Activated CD8-positive, alpha-beta memory T cell treated with anti-CD3 and anti-CD28 coated beads, Interleukin-2, amount 10 ng/mL, durations not matched to agents 7 days and 5 days (primary cell): ENCODE measurements at regions not wholly inside any gene's neighbourhood (a gene's known extent, or its start where the extent isn't known, plus 50 kb on each side); places are given as distances from the start of the nearest gene placed in this dataset.
"Not testable (repeated sequence)": the region's sequence is repeated elsewhere in the genome, so short reads cannot be mapped to it uniquely, and the experiment has no call there.

Source experiments
- ATAC-seq: fragments of 150-1000 bp; cut with Tn5 transposase; one replicate; pipeline ENCODE4 v1.10.0; 2021; ENCODE audit warnings: moderate library complexity
- CTCF ChIA-PET: fragments of 350-600 bp; sonication (Branson Sonifier 250); formaldehyde crosslinking; loops from one replicate; lab custom pipeline; 2021; ENCODE audit warnings: antibody characterized with exemption; lab: Charles Lee
- DNase-seq: peaks from one replicate; pipeline ENCODE4 v3.0.0-alpha.2; 2020
- H3K27ac Mint-ChIP-seq: one replicate; pipeline ENCODE4 v1.8.0; 2021; ENCODE audit warnings: mild to moderate bottlenecking, mixed read lengths
- H3K27me3 Mint-ChIP-seq: one replicate; pipeline ENCODE4 v1.8.0; 2021; ENCODE audit warnings: mixed read lengths
- H3K36me3 Mint-ChIP-seq: one replicate; pipeline ENCODE4 v1.8.0; 2021; ENCODE audit warnings: mild to moderate bottlenecking, mixed read lengths
- H3K4me1 Mint-ChIP-seq: one replicate; pipeline ENCODE4 v1.8.0; 2021; ENCODE audit warnings: mixed read lengths
- H3K4me3 Mint-ChIP-seq: one replicate; pipeline ENCODE4 v1.8.0; 2021; ENCODE audit warnings: mild to moderate bottlenecking, moderate library complexity, mixed read lengths
- H3K9me3 Mint-ChIP-seq: one replicate; pipeline ENCODE4 v1.8.0; 2022; ENCODE audit warnings: low read depth, mixed read lengths

- ATAC-seq (no peak), DNase-seq (no peak)
- Mint-ChIP-seq H3K4me1 (peaks cover 10% of the 10 kb centered on the region), H3K36me3 (no peaks in the 10 kb centered on the region), H3K27ac (no peak overlapping the region), H3K27me3 (peaks cover 14% of the 10 kb centered on the region), H3K4me3 (no peak overlapping the region), H3K9me3 (no peaks in the 10 kb centered on the region)
- CTCF ChIA-PET: no interaction called here
Observed at GRCh38 chr13:44840131-44840530, 149.1 kb downstream of the NUFIP1 start.

- ATAC-seq: no peak
- no peaks in the 10 kb centered on the region for H3K9me3 Mint-ChIP-seq
- no peak overlapping the region for H3K4me3 Mint-ChIP-seq
- no peak for DNase-seq
- CTCF ChIA-PET: no interaction called here
- H3K27me3 Mint-ChIP-seq: peaks cover 18% of the 10 kb centered on the region
- no peaks in the 10 kb centered on the region for H3K4me1 Mint-ChIP-seq
- H3K36me3 Mint-ChIP-seq: no peaks in the 10 kb centered on the region
- H3K27ac Mint-ChIP-seq: no peak overlapping the region
Observed at GRCh38 chr13:44837250-44837649, 152.0 kb downstream of the NUFIP1 start.

- Mint-ChIP-seq H3K4me3 (no peak overlapping the region), H3K4me1 (no peaks in the 10 kb centered on the region), H3K36me3 (no peaks in the 10 kb centered on the region), H3K27ac (no peak overlapping the region), H3K9me3 (no peaks in the 10 kb centered on the region), H3K27me3 (peaks cover 11% of the 10 kb centered on the region)
- ATAC-seq (no peak), DNase-seq (no peak)
- CTCF ChIA-PET: no interaction called here
Observed at GRCh38 chr13:44834404-44834803, 154.9 kb downstream of the NUFIP1 start.

GRCh38 chr13:44833626-44834025 is 155.6 kb downstream of the NUFIP1 start:
- Mint-ChIP-seq H3K4me1 (no peaks in the 10 kb centered on the region), H3K36me3 (no peaks in the 10 kb centered on the region), H3K9me3 (no peaks in the 10 kb centered on the region), H3K27ac (no peak overlapping the region), H3K27me3 (peaks cover 11% of the 10 kb centered on the region), H3K4me3 (no peak overlapping the region)
- DNase-seq (no peak), ATAC-seq (no peak)
- CTCF ChIA-PET: no interaction called here

- H3K4me3 Mint-ChIP-seq: no peak overlapping the region
- no peaks in the 10 kb centered on the region for H3K9me3 Mint-ChIP-seq
- H3K27ac Mint-ChIP-seq: no peak overlapping the region
- no peak for ATAC-seq
- CTCF ChIA-PET: no interaction called here
- DNase-seq: no peak
- H3K4me1 Mint-ChIP-seq: no peaks in the 10 kb centered on the region
- no peaks in the 10 kb centered on the region for H3K36me3 Mint-ChIP-seq
- H3K27me3 Mint-ChIP-seq: peaks cover 11% of the 10 kb centered on the region
Observed at GRCh38 chr13:44833139-44833538, 156.1 kb downstream of the NUFIP1 start.

GRCh38 chr13:44826591-44827350 is 162.5 kb downstream of the NUFIP1 start:
- peaks cover 7% of the 10 kb centered on the region for H3K27me3 Mint-ChIP-seq
- no peak for ATAC-seq
- no peak for DNase-seq
- CTCF ChIA-PET: no interaction called here
- H3K36me3 Mint-ChIP-seq: no peaks in the 10 kb centered on the region
- H3K27ac Mint-ChIP-seq: no peak overlapping the region
- no peaks in the 10 kb centered on the region for H3K4me1 Mint-ChIP-seq
- no peaks in the 10 kb centered on the region for H3K9me3 Mint-ChIP-seq
- H3K4me3 Mint-ChIP-seq: no peak overlapping the region

- CTCF ChIA-PET: no interaction called here
- Mint-ChIP-seq H3K27me3 (peaks cover 12% of the 10 kb centered on the region), H3K27ac (no peak overlapping the region), H3K4me1 (no peaks in the 10 kb centered on the region), H3K9me3 (no peaks in the 10 kb centered on the region), H3K4me3 (no peak overlapping the region), H3K36me3 (no peaks in the 10 kb centered on the region)
- no peak for ATAC-seq
- DNase-seq: no peak
Observed at GRCh38 chr13:44825953-44826352, 163.3 kb downstream of the NUFIP1 start.

- H3K4me3 Mint-ChIP-seq: not testable (repeated sequence)
Observed at GRCh38 chr13:44823555-44823954, 165.7 kb downstream of the NUFIP1 start.

GRCh38 chr13:44822291-44822690 is 167.0 kb downstream of the NUFIP1 start:
- Mint-ChIP-seq H3K9me3 (no peaks in the 10 kb centered on the region), H3K27ac (no peak overlapping the region), H3K36me3 (no peaks in the 10 kb centered on the region), H3K4me3 (no peak overlapping the region), H3K4me1 (peaks cover 9% of the 10 kb centered on the region), H3K27me3 (peaks cover 29% of the 10 kb centered on the region)
- no peak for DNase-seq
- ATAC-seq: no peak
- CTCF ChIA-PET: no interaction called here

More at GRCh38 chr13:44823555-44823954, 165.7 kb downstream of the NUFIP1 start:
- H3K4me1 Mint-ChIP-seq, ATAC-seq, H3K36me3 Mint-ChIP-seq, H3K9me3 Mint-ChIP-seq, DNase-seq, CTCF ChIA-PET, H3K27ac Mint-ChIP-seq: not testable (repeated sequence)
- peaks cover 23% of the 10 kb centered on the region for H3K27me3 Mint-ChIP-seq

- no peak overlapping the region for H3K4me3 Mint-ChIP-seq
- peaks cover 20% of the 10 kb centered on the region for H3K4me1 Mint-ChIP-seq
- H3K9me3 Mint-ChIP-seq: no peaks in the 10 kb centered on the region
- no peak for ATAC-seq
- H3K27ac Mint-ChIP-seq: no peak overlapping the region
- H3K36me3 Mint-ChIP-seq: no peaks in the 10 kb centered on the region
- H3K27me3 Mint-ChIP-seq: peaks cover 34% of the 10 kb centered on the region
- CTCF ChIA-PET: no interaction called here
- no peak for DNase-seq
Observed at GRCh38 chr13:44819772-44820171, 169.5 kb downstream of the NUFIP1 start.

- ATAC-seq (peak; percentile 73), DNase-seq (no peak)
- Mint-ChIP-seq H3K4me3 (no peak overlapping the region), H3K36me3 (no peaks in the 10 kb centered on the region), H3K4me1 (peaks cover 20% of the 10 kb centered on the region), H3K27me3 (peaks cover 31% of the 10 kb centered on the region), H3K27ac (no peak overlapping the region), H3K9me3 (no peaks in the 10 kb centered on the region)
- CTCF ChIA-PET: no interaction called here
Observed at GRCh38 chr13:44819245-44819644, 170.0 kb downstream of the NUFIP1 start.

GRCh38 chr13:44818428-44818827 is 170.8 kb downstream of the NUFIP1 start:
- CTCF ChIA-PET: interaction anchor here (0.7 kb wide), 1 partner anchor 335 kb away, joined by 3 read pairs; no protein-coding TSS in a partner anchor
- DNase-seq (no peak), ATAC-seq (no peak)
- H3K4me1 Mint-ChIP-seq: peaks cover 20% of the 10 kb centered on the region
- no peaks in the 10 kb centered on the region for H3K36me3 Mint-ChIP-seq
- H3K4me3 Mint-ChIP-seq: no peak overlapping the region
- no peak overlapping the region for H3K27ac Mint-ChIP-seq
- peaks cover 39% of the 10 kb centered on the region for H3K27me3 Mint-ChIP-seq
- no peaks in the 10 kb centered on the region for H3K9me3 Mint-ChIP-seq

- ATAC-seq (no peak), DNase-seq (no peak)
- Mint-ChIP-seq H3K27ac (no peak overlapping the region), H3K9me3 (no peaks in the 10 kb centered on the region), H3K4me1 (peaks cover 20% of the 10 kb centered on the region), H3K4me3 (no peak overlapping the region), H3K27me3 (peaks cover 39% of the 10 kb centered on the region), H3K36me3 (peaks cover 1% of the 10 kb centered on the region)
- CTCF ChIA-PET: interaction anchor here (0.7 kb wide), 1 partner anchor 334 kb away, joined by 3 read pairs; no protein-coding TSS in a partner anchor
Observed at GRCh38 chr13:44818016-44818415, 171.3 kb downstream of the NUFIP1 start.

- H3K4me1 Mint-ChIP-seq: peaks cover 20% of the 10 kb centered on the region
- no peak overlapping the region for H3K27ac Mint-ChIP-seq
- ATAC-seq (no peak), DNase-seq (no peak)
- H3K36me3 Mint-ChIP-seq: peaks cover 2% of the 10 kb centered on the region
- H3K9me3 Mint-ChIP-seq: no peaks in the 10 kb centered on the region
- H3K4me3 Mint-ChIP-seq: no peak overlapping the region
- CTCF ChIA-PET: no interaction called here
- peaks cover 46% of the 10 kb centered on the region for H3K27me3 Mint-ChIP-seq
Observed at GRCh38 chr13:44817131-44817671, 172.1 kb downstream of the NUFIP1 start.
